EH (cell line): ENCODE measurements at regions not wholly inside any gene's neighbourhood (a gene's known extent, or its start where the extent isn't known, plus 50 kb on each side); places are given as distances from the start of the nearest gene placed in this dataset.

Experiments
- DNase-seq: peaks from one replicate; pipeline ENCODE4 v3.0.0-alpha.2; 2015; ENCODE audit warnings: low read depth

DNA sequence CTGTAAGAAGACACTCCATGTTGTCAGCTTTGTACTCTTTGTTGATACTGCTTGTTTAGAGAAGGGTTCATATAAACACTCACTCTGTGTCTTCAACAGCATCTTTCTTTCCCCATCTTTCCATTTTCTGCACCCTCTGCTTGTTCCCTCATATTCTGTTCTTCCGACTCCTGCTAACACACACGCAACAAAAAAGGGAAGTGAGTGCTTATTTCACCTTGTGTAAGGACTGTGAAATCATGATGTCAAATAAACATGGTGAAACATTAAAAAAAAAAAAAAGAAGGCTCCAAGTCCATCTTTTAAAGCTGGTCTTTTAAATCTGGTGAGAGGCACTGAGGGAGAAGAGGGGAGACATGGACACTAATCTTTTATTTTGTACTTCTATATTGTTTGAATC is 145.4 kb downstream of the RPAP3 start:
- DNase-seq: no peak

DNA sequence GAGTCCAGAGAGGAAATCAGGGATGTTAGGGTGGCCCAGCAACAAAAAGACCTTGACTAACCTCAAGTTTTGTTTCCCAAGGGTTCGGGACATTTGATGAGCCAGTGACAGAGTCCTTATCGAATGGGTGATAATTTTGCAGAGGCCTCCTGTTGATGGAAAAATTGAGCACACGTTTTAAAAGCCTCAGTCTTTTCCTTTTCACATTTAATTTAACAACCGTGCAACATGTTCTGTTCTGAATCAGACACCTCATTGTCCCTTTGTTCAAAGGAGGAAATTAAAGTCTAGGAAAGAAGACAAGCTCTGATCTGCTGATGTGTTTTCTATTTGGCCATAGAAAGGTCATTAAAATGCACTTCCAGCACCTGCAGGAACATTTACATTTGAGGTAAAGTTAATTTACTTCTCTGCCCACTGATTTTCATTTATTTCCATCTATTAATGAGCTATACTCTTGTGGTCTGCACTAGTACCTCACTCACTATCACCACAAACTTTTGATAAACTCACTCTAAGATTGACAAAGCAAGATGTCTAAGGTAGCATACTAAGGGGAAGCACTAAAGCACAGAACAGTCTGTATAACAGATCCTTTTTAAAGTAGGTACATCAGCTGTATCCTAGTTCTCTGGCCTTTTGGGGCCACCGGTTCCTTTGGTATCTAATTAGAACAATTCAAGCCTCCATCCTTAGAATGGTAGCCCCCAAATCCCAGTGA is 147.0 kb downstream of the RPAP3 start:
- no peak for DNase-seq

DNA sequence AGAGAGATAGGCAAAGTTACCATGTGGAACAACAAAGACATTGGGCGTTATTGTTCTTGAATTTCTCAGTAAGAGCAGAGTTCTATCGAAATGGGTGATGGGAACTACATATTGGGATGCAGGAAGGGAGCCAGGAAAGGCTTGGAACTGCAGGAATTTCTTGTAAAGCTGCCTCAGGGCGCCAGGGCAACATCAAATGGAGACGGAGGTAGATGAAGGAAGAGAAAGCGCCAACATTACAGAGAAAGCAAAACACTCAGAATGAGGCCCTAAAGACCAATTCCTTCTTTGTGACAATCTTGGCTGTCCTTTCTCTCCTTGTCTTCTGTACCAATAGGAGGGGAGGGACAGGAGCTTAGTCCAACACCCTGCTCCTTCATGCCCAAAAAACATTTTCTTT is 148.4 kb downstream of the RPAP3 start:
- DNase-seq: no peak

DNA sequence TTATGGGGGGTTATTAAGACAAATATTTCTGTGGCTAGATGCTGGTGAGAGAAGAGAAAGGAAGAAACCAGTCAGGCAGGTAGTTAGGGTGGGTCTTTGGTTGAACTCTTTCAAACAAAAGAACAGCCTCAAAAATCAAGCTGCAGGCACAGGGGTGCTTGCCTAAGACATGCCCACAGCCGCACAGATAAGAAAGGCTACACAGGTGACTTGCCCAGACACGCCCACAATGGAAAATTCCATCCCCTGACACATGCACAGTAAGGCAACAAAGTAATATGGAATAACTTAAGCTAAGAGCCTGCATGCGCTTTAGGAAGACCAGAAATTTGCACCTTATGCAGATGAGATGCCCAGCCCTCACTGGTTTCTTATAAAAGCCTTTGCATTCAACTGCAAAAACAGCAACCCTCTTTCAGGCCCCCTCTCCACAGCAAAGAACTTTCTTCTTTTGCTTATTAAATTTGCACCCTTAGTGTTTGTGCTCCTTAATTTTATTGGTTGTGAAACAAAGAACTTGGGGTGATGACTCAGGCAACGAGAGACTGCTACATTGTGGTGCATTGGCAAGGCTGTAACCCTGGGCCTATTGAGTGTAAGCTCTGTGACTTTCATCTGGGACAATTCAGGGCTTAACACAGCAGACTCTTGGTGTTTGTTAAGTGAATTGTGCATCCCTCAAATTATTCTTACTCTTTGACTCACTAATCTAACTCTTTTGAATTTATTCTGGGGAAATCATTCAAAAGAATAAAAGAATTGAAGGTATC is 149.4 kb downstream of the RPAP3 start:
- no peak for DNase-seq

DNA sequence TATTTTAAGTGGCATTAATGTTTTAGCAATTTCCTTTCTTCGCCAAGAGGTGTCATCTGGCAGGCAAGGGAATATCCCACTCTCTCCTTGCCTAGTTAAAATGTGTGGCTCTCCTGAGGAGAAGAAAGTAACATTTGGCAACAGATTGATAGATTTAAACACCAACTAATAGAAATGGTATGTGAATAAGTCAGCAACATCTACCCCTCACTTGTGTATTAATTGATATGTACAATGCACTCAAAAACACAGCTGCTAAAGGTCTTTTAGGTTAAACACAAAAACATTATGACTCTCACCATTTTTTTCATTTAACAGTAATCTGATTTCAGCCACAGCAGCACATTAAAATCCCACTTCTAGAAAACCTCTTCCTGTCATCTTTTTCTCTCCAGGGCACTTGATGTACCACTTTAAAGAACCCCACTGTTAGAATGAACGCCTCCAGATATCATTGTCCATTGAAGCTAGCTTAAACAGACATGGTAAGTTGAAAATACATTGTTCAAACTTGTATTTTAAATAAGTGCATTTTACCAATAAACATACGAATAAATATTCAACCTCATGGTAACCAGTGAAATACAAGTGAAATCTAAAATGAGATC is 151.7 kb downstream of the RPAP3 start:
- peak; percentile 13 for DNase-seq

DNA sequence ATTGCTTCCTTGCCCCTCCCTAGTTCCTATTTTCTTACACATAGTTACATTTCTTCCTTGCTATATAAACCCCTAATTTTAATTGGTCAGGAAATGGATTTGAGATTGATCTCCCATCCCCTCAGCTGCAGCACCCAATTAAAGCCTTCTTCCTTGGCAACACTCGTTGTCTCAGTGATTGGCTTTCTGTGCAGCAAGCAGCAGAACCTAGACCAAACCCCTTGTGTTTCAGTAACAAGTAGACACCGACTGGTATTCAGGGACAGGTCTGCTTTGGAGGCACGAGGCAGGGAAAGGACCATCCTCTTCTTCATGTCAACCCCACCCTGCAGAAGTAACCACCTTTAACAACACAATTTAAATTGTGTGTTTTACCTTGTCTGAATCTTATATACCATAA is 152.6 kb downstream of the RPAP3 start:
- no peak for DNase-seq

DNA sequence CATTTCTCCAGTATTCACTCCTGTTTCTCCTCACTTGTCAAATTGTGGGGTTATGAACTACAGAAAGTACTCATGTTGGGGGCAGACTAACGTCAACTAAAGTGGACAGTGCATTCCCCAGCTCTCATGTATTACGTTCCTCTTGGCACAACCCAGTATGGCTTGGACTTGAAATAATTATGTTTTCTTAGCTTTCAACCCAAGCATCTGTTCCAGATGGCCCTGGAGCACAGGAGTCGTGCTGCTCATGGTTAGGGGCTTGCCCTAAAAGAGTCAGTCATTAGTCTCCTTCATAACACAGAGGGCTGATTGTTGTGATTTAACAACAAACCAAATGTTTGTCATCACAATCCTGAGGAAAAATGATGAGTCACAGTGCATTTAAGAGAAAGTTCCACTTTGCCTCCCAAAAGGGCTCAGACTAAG is 154.4 kb downstream of the RPAP3 start:
- DNase-seq: peak; percentile 61

DNA sequence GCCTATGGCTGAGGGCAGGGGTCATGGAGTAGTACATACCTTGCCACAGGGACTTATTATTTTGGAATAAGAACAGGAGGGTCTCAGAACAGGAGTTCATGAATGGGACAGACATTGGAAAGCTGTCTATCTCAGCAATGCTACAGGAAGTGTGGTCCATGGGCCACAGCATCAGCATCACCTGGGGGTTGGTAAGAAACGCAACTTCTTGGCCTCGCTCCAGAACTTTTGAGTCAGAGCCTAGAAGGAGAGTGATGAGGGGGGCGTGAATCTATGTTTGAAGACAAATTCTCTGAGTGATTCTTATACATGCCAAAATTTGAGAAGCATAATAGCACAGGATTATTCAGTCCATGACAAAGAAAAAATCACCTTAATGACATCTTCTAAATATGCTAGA is 156.6 kb downstream of the RPAP3 start:
- DNase-seq: no peak

DNA sequence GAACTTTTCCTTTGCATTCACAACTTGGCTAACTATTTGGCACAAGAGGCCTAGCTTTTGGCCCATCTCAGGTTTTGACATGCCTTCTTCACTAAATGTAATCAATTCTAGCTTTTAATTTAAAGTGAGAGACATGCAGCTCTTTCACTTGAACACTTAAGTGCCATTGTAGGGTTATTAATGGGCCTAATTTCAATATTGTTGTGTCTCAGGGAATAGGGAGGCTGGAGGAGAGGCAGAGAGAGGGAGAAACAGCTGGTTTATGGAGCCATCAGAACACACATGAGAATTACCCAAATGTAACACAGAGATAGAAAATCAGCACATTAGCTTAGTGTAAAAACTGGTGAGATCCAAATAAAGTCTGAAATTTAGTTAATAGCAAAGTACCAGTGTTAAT is 157.4 kb downstream of the RPAP3 start:
- no peak for DNase-seq

DNA sequence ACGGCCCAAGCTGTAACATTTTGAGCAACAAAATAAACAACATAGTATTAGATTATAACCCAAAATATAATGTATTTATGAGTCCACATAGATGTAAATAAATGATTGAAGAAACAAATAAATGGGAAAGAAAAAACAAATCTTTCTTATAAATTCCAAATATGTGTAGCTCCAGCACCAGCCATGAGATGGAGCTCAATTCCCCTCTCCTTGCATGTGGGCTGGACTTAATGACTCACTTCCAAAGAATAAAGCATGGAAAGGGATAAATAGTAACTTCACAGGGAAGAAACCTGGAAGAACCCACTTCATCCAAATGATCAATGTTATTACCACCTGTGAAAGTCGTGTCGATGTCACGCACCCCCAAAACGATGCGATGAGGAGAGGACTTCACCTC is 158.8 kb downstream of the RPAP3 start:
- peak; percentile 63 for DNase-seq

DNA sequence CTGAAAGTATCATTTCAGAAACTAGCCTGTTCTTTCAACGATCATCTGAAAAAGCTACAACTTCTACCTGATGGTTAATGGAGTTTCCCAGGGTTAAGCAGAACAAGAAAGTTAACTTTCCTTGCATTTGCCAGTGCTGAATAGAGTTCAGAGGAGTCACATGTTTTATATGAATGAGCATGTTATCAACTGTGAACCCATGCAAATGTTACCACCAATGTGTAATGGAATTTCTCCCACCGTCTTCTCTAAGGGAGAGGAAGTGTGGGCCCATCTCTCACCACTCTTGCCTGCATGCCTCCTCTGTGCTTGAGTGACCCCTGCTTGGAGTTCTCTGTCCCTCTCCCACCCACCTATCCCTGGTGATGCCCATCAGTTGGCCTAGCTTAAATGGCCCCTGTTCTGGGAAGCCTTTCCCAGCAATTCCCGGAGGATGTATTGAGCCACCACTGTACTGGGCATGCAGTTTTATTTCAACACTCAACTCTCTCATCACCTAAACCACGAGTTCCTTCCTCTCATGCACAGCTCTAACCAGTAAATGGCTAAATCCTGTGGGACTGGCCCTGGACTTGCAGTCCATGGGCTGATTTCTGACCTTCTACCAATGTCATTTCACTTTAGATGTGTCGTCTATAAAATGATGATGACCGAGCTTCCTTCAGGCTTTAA is 159.8 kb downstream of the RPAP3 start:
- no peak for DNase-seq

DNA sequence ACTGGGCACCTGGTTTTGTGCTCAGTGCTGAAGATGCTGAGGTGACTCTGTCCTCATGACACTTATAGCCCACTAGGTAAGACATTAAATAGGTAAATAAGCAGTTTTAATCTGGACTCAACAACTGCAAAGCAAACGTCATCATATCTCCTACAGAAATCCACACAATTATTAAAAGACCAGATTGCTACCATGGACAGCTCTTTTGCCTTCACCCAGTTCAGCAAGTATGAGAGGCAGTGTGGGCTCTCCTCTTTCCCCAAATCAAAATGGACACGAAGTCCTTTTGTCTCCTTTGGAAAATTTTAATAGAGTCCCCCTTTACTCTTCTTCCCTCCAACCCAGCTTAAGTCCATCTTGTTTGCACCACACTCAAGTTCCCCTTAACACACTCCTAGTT is 171.1 kb downstream of the RPAP3 start:
- DNase-seq: peak; percentile 55

DNA sequence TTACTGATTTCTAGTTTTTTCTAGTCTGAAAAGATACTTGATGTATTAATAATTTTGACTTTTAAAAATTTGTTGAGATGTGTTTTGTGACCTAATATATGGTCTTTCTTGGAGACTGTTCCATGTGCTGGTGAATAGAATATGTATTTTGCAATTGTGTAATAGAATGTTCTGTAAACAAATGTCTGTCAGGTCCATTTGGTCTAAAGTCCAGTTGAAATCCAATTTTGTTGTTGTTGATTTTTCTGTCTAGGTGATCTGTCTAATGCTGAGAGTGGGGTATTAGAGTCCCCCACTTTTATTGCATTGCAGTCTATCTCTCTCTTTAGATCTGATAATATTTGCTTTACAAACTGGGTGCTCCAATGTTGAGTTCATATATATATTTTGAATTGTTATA is 175.8 kb downstream of the RPAP3 start:
- no peak for DNase-seq

DNA sequence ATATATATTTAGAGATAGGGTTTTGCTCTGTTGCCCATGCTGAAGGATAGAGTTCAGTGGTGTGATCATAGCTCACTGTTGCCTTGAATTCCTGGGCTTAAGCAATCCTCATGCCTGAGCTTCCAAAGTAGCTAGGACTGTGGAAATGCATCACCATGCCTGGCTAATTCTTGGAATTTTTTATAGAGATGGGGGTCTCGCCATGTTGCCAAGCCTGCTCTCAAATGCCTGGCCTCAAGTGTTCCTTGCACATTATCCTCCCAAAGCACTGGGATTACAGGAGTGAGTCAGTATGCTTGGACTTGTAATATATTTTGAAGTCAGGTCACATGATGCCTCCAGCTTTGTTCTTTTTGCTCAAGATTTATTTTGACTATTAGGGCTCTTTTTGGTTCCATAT is 178.0 kb downstream of the RPAP3 start:
- peak; percentile 88 for DNase-seq

DNA sequence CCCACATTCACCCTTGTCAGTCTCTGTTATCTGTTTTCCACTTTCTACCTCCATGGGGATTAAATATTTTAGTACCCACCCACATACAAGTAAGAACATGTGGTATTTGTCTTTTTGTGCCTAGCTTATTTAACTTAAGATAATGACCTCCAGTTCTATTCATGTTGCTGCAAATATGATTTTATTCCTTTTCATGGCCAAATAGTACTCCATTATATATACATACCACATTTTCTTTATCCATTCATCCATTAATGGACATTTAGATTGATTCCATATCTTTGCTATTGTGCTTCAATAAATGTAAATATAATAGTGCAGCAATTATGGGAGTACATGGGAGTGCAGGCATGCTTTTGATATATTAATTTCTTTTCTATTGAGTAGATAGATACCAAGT is 185.8 kb downstream of the RPAP3 start:
- no peak for DNase-seq

DNA sequence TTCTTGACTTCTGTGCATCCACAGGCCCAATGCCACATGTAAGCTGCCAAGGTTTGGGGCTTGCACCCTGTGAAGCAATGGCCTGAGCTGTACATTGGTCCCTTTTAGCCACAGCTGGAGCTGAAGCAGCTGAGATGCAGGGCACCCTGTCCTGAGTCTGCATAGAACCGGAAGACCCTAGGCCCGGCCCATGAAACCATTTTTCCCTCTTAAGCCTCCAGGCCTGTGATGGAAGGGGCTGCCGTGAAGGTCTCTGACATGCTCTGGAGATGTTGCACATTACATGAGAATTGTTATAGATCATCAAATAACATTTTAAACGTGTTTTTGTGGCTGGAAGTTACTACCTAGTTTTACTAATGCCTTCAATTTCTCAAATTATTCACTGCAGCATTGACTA is 188.7 kb downstream of the RPAP3 start:
- no peak for DNase-seq

DNA sequence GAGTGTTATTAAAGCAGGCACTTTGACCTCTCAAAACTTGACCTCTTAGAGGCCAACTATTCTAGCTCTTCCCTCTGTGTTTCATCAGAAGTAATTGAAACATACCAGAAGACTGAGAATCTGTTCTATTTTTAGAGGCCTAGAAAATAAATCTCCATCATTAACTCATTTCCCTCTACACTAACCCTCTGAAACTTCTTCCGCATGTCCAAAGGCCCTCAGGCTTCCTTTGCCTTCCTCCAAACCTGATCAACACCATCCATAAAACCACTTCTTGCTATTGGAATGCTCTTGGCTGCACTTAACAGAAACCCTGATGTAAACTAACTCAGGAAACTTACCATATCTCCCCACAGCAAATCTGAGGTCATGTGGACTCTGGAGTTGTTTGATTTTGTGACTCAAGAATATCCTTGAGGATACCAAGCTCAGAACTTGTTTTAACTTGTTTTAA is 196.4 kb downstream of the RPAP3 start:
- peak; percentile 99 for DNase-seq

DNA sequence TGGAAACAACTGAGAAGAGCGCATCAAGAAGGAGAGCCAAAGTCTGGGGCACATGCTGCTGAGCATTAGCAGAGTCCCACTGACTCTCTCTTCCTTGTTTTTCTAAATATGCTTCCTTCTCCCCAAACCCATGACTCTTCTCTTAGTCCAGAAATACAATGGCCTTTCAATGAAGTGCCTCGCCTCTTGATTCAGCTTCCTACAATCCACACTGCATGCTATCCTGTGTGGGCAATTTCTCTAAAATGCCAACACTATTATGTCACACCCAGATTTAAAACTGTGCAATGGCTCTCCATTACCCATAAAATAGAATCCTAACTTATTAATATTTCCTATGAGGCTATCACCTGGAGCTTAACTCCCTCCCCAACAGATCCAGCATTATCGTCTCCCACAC is 198.6 kb downstream of the RPAP3 start:
- DNase-seq: peak; percentile 62

DNA sequence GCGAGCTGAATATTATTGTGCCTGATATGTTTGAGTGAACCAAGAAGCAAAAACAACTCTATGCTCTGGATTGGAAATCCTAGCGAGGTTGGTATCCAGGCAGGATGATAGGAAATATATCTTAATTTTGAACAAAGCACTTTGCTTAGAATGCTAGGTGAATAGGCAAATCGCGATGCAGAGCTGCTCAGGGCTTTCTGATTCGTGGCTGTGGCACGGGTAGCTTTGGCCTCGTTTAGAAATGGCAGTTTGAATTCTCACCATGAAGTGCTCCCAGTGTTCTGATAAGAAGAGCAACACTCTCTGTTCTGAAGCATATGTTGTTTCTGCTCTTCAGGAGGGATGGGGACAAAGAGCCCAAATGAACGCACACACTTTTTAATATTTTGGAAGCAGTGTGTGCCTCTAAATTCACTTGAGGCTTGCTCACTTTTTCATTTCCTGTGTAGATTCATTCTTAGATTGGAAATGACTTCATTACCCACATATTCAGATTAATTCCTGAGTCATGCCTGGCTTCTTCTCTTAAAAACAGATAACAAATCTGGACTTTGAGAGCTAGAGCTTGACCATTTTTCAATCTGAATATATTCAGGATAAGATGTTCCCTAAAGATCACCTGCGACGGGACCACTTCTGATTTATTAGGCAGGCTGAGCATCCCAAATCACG is 200.9 kb downstream of the RPAP3 start:
- DNase-seq: peak; percentile 87

DNA sequence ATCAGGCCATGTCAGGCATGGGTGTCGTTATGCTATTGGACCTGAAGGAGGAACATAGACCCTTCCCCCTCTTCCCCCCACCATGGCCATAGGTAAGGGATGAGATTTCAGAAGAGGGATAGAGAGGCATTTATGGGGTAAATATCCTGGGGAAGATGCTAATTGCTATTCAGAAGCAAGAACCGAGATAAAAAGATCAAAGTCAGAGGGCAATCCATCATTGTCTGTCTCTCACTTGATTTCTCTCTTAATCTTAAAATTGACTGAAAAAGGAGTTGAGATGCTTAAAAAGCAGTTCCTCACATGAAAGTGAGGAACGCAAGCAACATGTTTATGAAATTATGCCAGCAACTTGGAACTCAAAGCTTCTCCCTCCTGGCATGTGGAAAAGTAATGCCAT is 212.0 kb downstream of the RPAP3 start:
- no peak for DNase-seq

DNA sequence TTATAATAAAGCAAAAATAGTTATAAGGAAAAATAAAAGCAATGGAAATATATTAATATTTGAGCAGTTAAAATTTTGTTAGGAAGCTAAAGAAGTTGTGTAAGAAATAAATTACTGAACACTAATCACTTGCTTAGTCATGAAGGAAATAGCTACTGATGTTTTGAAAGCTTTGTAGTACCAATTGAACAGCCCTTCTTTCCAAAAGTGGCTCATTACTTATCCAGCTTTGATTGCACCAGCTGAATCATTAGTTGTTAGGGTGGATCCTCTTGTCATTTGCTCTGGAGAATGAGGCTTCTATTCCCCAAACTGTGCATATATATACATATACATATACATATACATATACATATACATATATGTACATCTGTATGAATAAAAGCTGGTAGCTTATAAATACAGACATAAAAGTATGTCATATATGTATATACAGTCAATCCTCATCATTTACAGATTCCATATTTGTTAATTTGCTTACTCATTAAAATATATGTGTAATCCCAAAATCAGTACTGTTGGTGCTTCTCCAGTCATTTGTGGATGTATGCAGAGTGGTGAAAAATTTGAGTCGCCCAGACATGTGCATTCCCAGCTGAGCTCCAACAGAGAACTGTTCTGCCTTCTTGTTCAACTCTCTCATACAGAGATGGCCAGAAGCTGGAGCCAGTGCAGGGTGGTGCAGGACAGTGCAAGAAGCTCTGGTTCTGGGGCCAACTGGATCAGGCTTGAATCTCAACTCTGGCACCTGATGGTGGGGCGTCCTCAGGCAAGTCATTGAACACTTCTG is 214.1 kb downstream of the RPAP3 start:
- DNase-seq: peak; percentile 22
